H9 (cell line): ENCODE measurements at regions not wholly inside any gene's neighbourhood (a gene's known extent, or its start where the extent isn't known, plus 50 kb on each side); places are given as distances from the start of the nearest gene placed in this dataset.

Experiments
- DNase-seq: peaks from one replicate; pipeline ENCODE4 v3.0.0-alpha.2; 2017
- H2AFZ ChIP-seq: one replicate; pipeline ENCODE4 v1.6.1; 2013; ENCODE audit warnings: mild to moderate bottlenecking, low read length, control low read depth, moderate library complexity
- H2AK5ac ChIP-seq: 2 replicates; pipeline ENCODE4 v1.6.1; 2013; ENCODE audit warnings: low read length, control low read depth, mixed read lengths; ENCODE audit not compliant: insufficient read length
- H2BK120ac ChIP-seq: one replicate; pipeline ENCODE4 v1.6.1; 2013; ENCODE audit warnings: low read depth, mild to moderate bottlenecking, low read length, control low read depth, inconsistent platforms; ENCODE audit not compliant: poor library complexity, severe bottlenecking
- H2BK12ac ChIP-seq: 2 replicates; pipeline ENCODE4 v1.6.1; 2013; ENCODE audit warnings: low read length, control low read depth, mixed read lengths, low read depth; ENCODE audit not compliant: insufficient read length
- H2BK15ac ChIP-seq: 2 replicates; pipeline ENCODE4 v1.6.1; 2013; ENCODE audit warnings: low read depth, low read length, control low read depth
- H2BK20ac ChIP-seq: one replicate; pipeline ENCODE4 v1.6.1; 2013; ENCODE audit warnings: low read depth, mild to moderate bottlenecking, low read length, control low read depth, inconsistent platforms; ENCODE audit not compliant: poor library complexity, severe bottlenecking
- H2BK5ac ChIP-seq: 2 replicates; pipeline ENCODE4 v1.6.1; 2013; ENCODE audit warnings: low read length, control low read depth, mixed read lengths; ENCODE audit not compliant: insufficient read length
- H3K14ac ChIP-seq: 2 replicates; pipeline ENCODE4 v1.6.1; 2013; ENCODE audit warnings: low read length, control low read depth; ENCODE audit not compliant: insufficient read depth
- H3K18ac ChIP-seq: 2 replicates; pipeline ENCODE4 v1.6.1; 2013; ENCODE audit warnings: low read depth, mild to moderate bottlenecking, mixed read lengths, low read length, control low read depth; ENCODE audit not compliant: insufficient read length
- H3K23ac ChIP-seq: 2 replicates; pipeline ENCODE4 v1.6.1; 2013; ENCODE audit warnings: low read length, control low read depth, mixed read lengths, low read depth; ENCODE audit not compliant: insufficient read length
- H3K23me2 ChIP-seq: 2 replicates; pipeline ENCODE4 v1.6.1; 2013; ENCODE audit warnings: low read depth, mild to moderate bottlenecking, mixed read lengths, low read length, control low read depth; ENCODE audit not compliant: insufficient read length, poor library complexity, severe bottlenecking
- H3K27ac ChIP-seq: 2 replicates; pipeline ENCODE4 v1.5.1; 2013; ENCODE audit warnings: low read length, control low read depth, mixed read lengths, low read depth; ENCODE audit not compliant: insufficient read length
- H3K27me3 ChIP-seq: 2 replicates; pipeline ENCODE4 v1.6.1; 2013; ENCODE audit warnings: low read length, control low read depth, inconsistent platforms; ENCODE audit not compliant: insufficient read depth
- H3K4ac ChIP-seq: 2 replicates; pipeline ENCODE4 v1.6.1; 2013; ENCODE audit warnings: low read depth, mild to moderate bottlenecking, control low read depth, inconsistent platforms, low read length, moderate library complexity
- H3K4me1 ChIP-seq: 2 replicates; pipeline ENCODE4 v1.6.1; 2013; ENCODE audit warnings: low read length, control low read depth, inconsistent platforms; ENCODE audit not compliant: insufficient read depth
- H3K4me2 ChIP-seq: 2 replicates; pipeline ENCODE4 v1.6.1; 2013; ENCODE audit warnings: low read length, control low read depth, mixed read lengths; ENCODE audit not compliant: insufficient read length, insufficient read depth
- H3K56ac ChIP-seq: 2 replicates; pipeline ENCODE4 v1.6.1; 2013; ENCODE audit warnings: low read depth, mild to moderate bottlenecking, mixed read lengths, low read length, control low read depth; ENCODE audit not compliant: insufficient read length
- H3K79me1 ChIP-seq: 2 replicates; pipeline ENCODE4 v1.6.1; 2013; ENCODE audit warnings: low read depth, mild to moderate bottlenecking, moderate library complexity, low read length, control low read depth, inconsistent platforms; ENCODE audit not compliant: insufficient read depth, poor library complexity, severe bottlenecking
- H3K79me2 ChIP-seq: 2 replicates; pipeline ENCODE4 v1.6.1; 2013; ENCODE audit warnings: low read length, control low read depth, inconsistent platforms; ENCODE audit not compliant: insufficient read depth
- H3K9ac ChIP-seq: 2 replicates; pipeline ENCODE4 v1.6.1; 2013; ENCODE audit warnings: low read length, control low read depth, mixed read lengths; ENCODE audit not compliant: insufficient read length; ENCODE audit errors: extremely low read depth
- H3K9me3 ChIP-seq: one replicate; pipeline ENCODE4 v1.6.1; 2013; ENCODE audit warnings: low read depth, low read length, inconsistent platforms; ENCODE audit not compliant: control insufficient read depth
- H3T11ph ChIP-seq: one replicate; pipeline ENCODE4 v1.6.1; 2013; ENCODE audit warnings: mild to moderate bottlenecking, low read length, control low read depth, inconsistent platforms
- H4K20me1 ChIP-seq: one replicate; pipeline ENCODE4 v1.6.1; 2013; ENCODE audit not compliant: control insufficient read depth, insufficient read length, insufficient read depth
- H4K5ac ChIP-seq: 2 replicates; pipeline ENCODE4 v1.6.1; 2013; ENCODE audit warnings: low read depth, mild to moderate bottlenecking, mixed read lengths, low read length, control low read depth; ENCODE audit not compliant: insufficient read length
- H4K8ac ChIP-seq: replicated peaks from 2 replicates; pipeline ENCODE4 v1.6.1; 2013; ENCODE audit warnings: low read length, control low read depth, mixed read lengths, low read depth; ENCODE audit not compliant: insufficient read length
- H4K91ac ChIP-seq: 2 replicates; pipeline ENCODE4 v1.6.1; 2013; ENCODE audit warnings: low read depth, mild to moderate bottlenecking, moderate library complexity, mixed read lengths, low read length, control low read depth; ENCODE audit not compliant: insufficient read length
- H3K27ac Mint-ChIP-seq, 3 experiments: 2 replicates in 2 of 3; 3 replicates in 1 of 3; pipeline ENCODE4 v1.8.0; 2020 to 2021; ENCODE audit warnings: mixed read lengths in 3 of 3, mild to moderate bottlenecking in 1 of 3, moderate library complexity in 1 of 3
- H3K27me3 Mint-ChIP-seq: 2 replicates; pipeline ENCODE4 v1.8.0; 2021; ENCODE audit warnings: low read depth, mild to moderate bottlenecking, moderate library complexity, mixed read lengths
- H3K36me3 Mint-ChIP-seq, 3 experiments: 2 replicates in 2 of 3; 3 replicates in 1 of 3; pipeline ENCODE4 v1.8.0; 2020 to 2021; ENCODE audit warnings: low read depth in 3 of 3, mixed read lengths in 3 of 3; ENCODE audit not compliant: insufficient read depth in 1 of 3
- H3K4me1 Mint-ChIP-seq, 2 experiments: 2 replicates each; pipeline ENCODE4 v1.8.0; 2020; ENCODE audit warnings: mixed read lengths in 2 of 2
- H3K4me3 Mint-ChIP-seq, 2 experiments: 2 replicates in 1 of 2; 3 replicates in 1 of 2; pipeline ENCODE4 v1.8.0; 2020 to 2021; ENCODE audit warnings: mild to moderate bottlenecking in 2 of 2, mixed read lengths in 2 of 2, moderate library complexity in 1 of 2
- H3K9me3 Mint-ChIP-seq, 2 experiments: 2 replicates in 1 of 2; 3 replicates in 1 of 2; pipeline ENCODE4 v1.8.0; 2020; ENCODE audit warnings: mild to moderate bottlenecking in 2 of 2, mixed read lengths in 2 of 2, moderate library complexity in 1 of 2
- CTCF ChIP-seq: fragments of 200-600 bp; sonication (generic); conservative IDR thresholded peaks from 3 replicates; pipeline ENCODE4 v1.8.0; 2021; ENCODE audit warnings: antibody characterized with exemption, mild to moderate bottlenecking
- whole genome bisulfite sequencing: extraction: QIAGEN DNeasy Blood & Tissue Kit; methylation state at CpG from one replicate; pipeline ENCODE4 v1.1.7; 2013; ENCODE audit warnings: missing lambda C conversion rate, low lambda C conversion rate, mixed read lengths; ENCODE audit not compliant: insufficient read length; ENCODE audit errors: extremely low coverage; 5-methylcytosine and 5-hydroxymethylcytosine counted together

- H3K36me3 Mint-ChIP-seq: peaks cover 0 to 4% (median 0%) of the 10 kb centered on the region in 3 experiments; a peak in 2 of 7 replicates
- H3K23me2 ChIP-seq: no peaks in the 10 kb centered on the region
- no peak overlapping the region for H2BK12ac ChIP-seq
- no peak overlapping the region for H2BK20ac ChIP-seq
- no peak overlapping the region for H2BK15ac ChIP-seq
- H3K23ac ChIP-seq: no peak overlapping the region
- H3K27me3 ChIP-seq: no peaks in the 10 kb centered on the region
- no peak overlapping the region for H3K4me3 Mint-ChIP-seq
- H2AK5ac ChIP-seq: no peak overlapping the region
- H3K27ac ChIP-seq: no peak overlapping the region
- no peak overlapping the region for H3K18ac ChIP-seq
- no peak overlapping the region for H3K14ac ChIP-seq
- H2BK120ac ChIP-seq: no peak overlapping the region
- no peaks in the 10 kb centered on the region for H4K20me1 ChIP-seq
- H2BK5ac ChIP-seq: no peak overlapping the region
- no peak overlapping the region for H3K4me2 ChIP-seq
- H4K91ac ChIP-seq: no peak overlapping the region
- no peak overlapping the region for H3K4ac ChIP-seq
- no peaks in the 10 kb centered on the region for H3K79me2 ChIP-seq
- no peak overlapping the region for H4K8ac ChIP-seq
- H2AFZ ChIP-seq: no peak overlapping the region
- no peak overlapping the region for H3K27ac Mint-ChIP-seq
- H3K9me3 Mint-ChIP-seq: peaks cover 0 to 2% of the 10 kb centered on the region in 2 experiments; a peak in 2 of 5 replicates
- H3K4me1 ChIP-seq: no peaks in the 10 kb centered on the region
- H3K79me1 ChIP-seq: no peaks in the 10 kb centered on the region
- no peak for DNase-seq
- no peaks in the 10 kb centered on the region for H3K27me3 Mint-ChIP-seq
- no peak overlapping the region for H4K5ac ChIP-seq
- no peak for TF ChIP-seq CTCF
- no peak overlapping the region for H3K9ac ChIP-seq
- no peak overlapping the region for H3K56ac ChIP-seq
- H3K9me3 ChIP-seq: no peaks in the 10 kb centered on the region
- no peak overlapping the region for H3T11ph ChIP-seq
- H3K4me1 Mint-ChIP-seq: no peaks in the 10 kb centered on the region
- no CpG with 5 or more reads among the region's 1 CpG for WGBS
Measured at GRCh38 chr11:42542336-42542735, 769.5 kb upstream of the API5 start.
